ENCODE measurements at regions not wholly inside any gene's neighbourhood (a gene's known extent, or its start where the extent isn't known, plus 50 kb on each side); places are given as distances from the start of the nearest gene placed in this dataset.

DNA sequence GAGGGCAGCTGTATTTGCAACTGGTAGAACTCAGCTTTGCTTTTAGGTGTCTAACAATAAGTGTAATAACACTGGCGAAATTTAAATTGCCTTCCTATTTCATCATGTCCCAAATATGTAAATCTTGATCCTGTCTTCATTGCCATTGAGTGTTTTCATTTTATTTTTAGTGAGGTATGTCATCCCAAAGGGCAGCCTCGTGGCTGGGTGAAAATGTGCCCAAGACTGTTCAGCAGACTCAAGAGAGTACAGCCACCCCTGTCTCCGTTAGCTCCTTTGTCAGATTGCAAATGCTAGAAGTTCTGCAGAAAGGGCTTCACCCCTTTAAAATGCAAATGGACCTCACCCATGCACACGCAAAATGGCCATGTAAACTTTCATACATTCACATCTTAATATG, 278.8 kb downstream of the RND3 start:
- TF ChIP-seq ZFP30 (CRISPR knock-in tag; IDR thresholded peaks at IDR 0.05) (no peak), PATZ1 (CRISPR knock-in tag; IDR thresholded peaks at IDR 0.05; ENCODE audit: borderline replicate concordance) (no peak), TOX (CRISPR knock-in tag; IDR thresholded peaks at IDR 0.05; ENCODE audit: borderline replicate concordance) (no peak), ARNTL (CRISPR knock-in tag; IDR thresholded peaks at IDR 0.05; ENCODE audit: borderline replicate concordance, low read depth) (no peak), ZC3H10 (CRISPR knock-in tag; IDR thresholded peaks at IDR 0.05) (no peak)

All from SK-N-SH treated with all-trans-retinoic acid at 6 μM for 48 hours (cell line).